HCT116 (cell line): ENCODE measurements at regions not wholly inside any gene's neighbourhood (a gene's known extent, or its start where the extent isn't known, plus 50 kb on each side); places are given as distances from the start of the nearest gene placed in this dataset.

Experiments
- ATAC-seq: fragments of 200-7000 bp; cut with Tn5 transposase; 2 replicates; pipeline ENCODE4 v1.9.1; 2020; ENCODE audit warnings: mild to moderate bottlenecking, moderate library complexity
- BruUV-seq: library from RNA; stranded (reverse); fragments of 400-500 nt; replicated peaks from 2 replicates; lab custom pipeline; 2021; lab: Mats Ljungman, UMichigan
- CTCF ChIA-PET: fragments of 300-600 bp; sonication (Branson Sonifier 250); formaldehyde crosslinking; loops from one replicate; lab custom pipeline; 2021; ENCODE audit warnings: antibody characterized with exemption; lab: Charles Lee
- POLR2A ChIA-PET: fragments of 300-600, 350-600 bp; sonication (Branson Sonifier 250); formaldehyde crosslinking; loops from one replicate; lab custom pipeline; 2021; ENCODE audit warnings: antibody characterized with exemption; lab: Charles Lee
- RAD21 ChIA-PET, 2 experiments: fragments of 300-600 bp; sonication (Branson Sonifier 250); formaldehyde crosslinking; loops; one replicate each; lab custom pipeline; 2023; ENCODE audit warnings: low total read pairs in 2 of 2; ENCODE audit not compliant: uncharacterized antibody in 2 of 2, unreplicated experiment in 2 of 2, low non-redundant PET in 1 of 2; lab: Charles Lee
- DNase-seq: peaks from one replicate; pipeline ENCODE4 v3.0.0-alpha.2; 2010; ENCODE audit warnings: low read depth, low spot score
- H2AFZ ChIP-seq: fragments of 200-600 bp; shearing (Covaris generic), sonication (generic); 2 replicates; pipeline ENCODE4 v1.6.1; 2017; ENCODE audit warnings: low read depth, mixed run types, mixed read lengths, antibody characterized with exemption, low read length; ENCODE audit not compliant: poor library complexity, severe bottlenecking
- H3K27ac ChIP-seq: 2 replicates; pipeline ENCODE4 v1.5.1; 2012; ENCODE audit warnings: low read depth, low read length
- H3K27me3 ChIP-seq: fragments of 200-600 bp; sonication (generic); 2 replicates; pipeline ENCODE4 v1.6.1; 2016; ENCODE audit warnings: mixed run types, low read length, mixed read lengths; ENCODE audit not compliant: insufficient read depth
- H3K36me3 ChIP-seq, 2 experiments: fragments of 200-500 bp in 1 of 2; fragments of 200-600 bp in 1 of 2; sonication (Bioruptor generic) in 1 of 2; sonication (generic) in 1 of 2; 2 replicates each; pipeline versions ENCODE4 v1.5.1 to v1.6.1; 2014 to 2016; ENCODE audit warnings: low read length in 2 of 2, inconsistent platforms in 1 of 2, mixed read lengths in 1 of 2, mixed run types in 1 of 2; ENCODE audit not compliant: insufficient read depth in 2 of 2, control insufficient read depth in 1 of 2
- H3K4me1 ChIP-seq, 2 experiments: fragments of 200-600 bp in 1 of 2; sonication (generic) in 1 of 2; 2 replicates each; pipeline versions ENCODE4 v1.5.1 to v1.6.1; 2012 to 2017; ENCODE audit warnings: low read length in 2 of 2, inconsistent platforms in 1 of 2, mild to moderate bottlenecking in 1 of 2, mixed read lengths in 1 of 2, mixed run types in 1 of 2, moderate library complexity in 1 of 2; ENCODE audit not compliant: insufficient read depth in 2 of 2, control insufficient read depth in 1 of 2
- H3K4me2 ChIP-seq: fragments of 200-600 bp; sonication (generic); 2 replicates; pipeline ENCODE4 v1.6.1; 2017; ENCODE audit warnings: mixed run types, low read length, mixed read lengths
- H3K4me3 ChIP-seq, 2 experiments: fragments of 200-600 bp in 1 of 2; sonication (generic) in 1 of 2; replicated peaks in 1 of 2; 2 replicates each; pipeline ENCODE4 v1.5.1; 2011 to 2016; ENCODE audit warnings: low read length in 2 of 2, control low read depth in 1 of 2, low read depth in 1 of 2, mild to moderate bottlenecking in 1 of 2, mixed read lengths in 1 of 2, mixed run types in 1 of 2
- H3K79me2 ChIP-seq: fragments of 200-600 bp; sonication (generic); 2 replicates; pipeline ENCODE4 v1.6.1; 2017; ENCODE audit warnings: mild to moderate bottlenecking, mixed run types, low read length, moderate library complexity, mixed read lengths; ENCODE audit not compliant: insufficient read depth
- H3K9ac ChIP-seq: fragments of 200-600 bp; sonication (generic); 2 replicates; pipeline ENCODE4 v1.6.1; 2016; ENCODE audit warnings: low read length, mixed read lengths
- H3K9me2 ChIP-seq: fragments of 200-600 bp; sonication (generic), shearing (Covaris generic); 2 replicates; pipeline ENCODE4 v1.6.1; 2017; ENCODE audit warnings: mixed run types, mild to moderate bottlenecking, moderate library complexity; ENCODE audit not compliant: insufficient read depth
- H3K9me3 ChIP-seq, 2 experiments: fragments of 200-500 bp in 1 of 2; fragments of 200-600 bp in 1 of 2; sonication (Bioruptor generic) in 1 of 2; sonication (generic) in 1 of 2; 2 replicates each; pipeline ENCODE4 v1.6.1; 2014 to 2017; ENCODE audit warnings: low read length in 2 of 2, mixed read lengths in 2 of 2, inconsistent platforms in 1 of 2, low read depth in 1 of 2, mild to moderate bottlenecking in 1 of 2, mixed run types in 1 of 2, moderate library complexity in 1 of 2; ENCODE audit not compliant: control insufficient read depth in 1 of 2, insufficient read depth in 1 of 2
- H4K20me1 ChIP-seq: fragments of 200-600 bp; sonication (generic), shearing (Covaris generic); 2 replicates; pipeline ENCODE4 v1.6.1; 2017; ENCODE audit warnings: mixed run types, mild to moderate bottlenecking, moderate library complexity; ENCODE audit not compliant: insufficient read depth
- ELF1 ChIP-seq: IDR thresholded peaks from 2 replicates; pipeline ENCODE4 v1.6.1; 2012; ENCODE audit warnings: low read depth, borderline replicate concordance
- FOSL1 ChIP-seq: IDR thresholded peaks from 2 replicates; pipeline ENCODE4 v1.6.1; 2012; ENCODE audit warnings: low read depth
- POLR2AphosphoS5 ChIP-seq: IDR thresholded peaks from 2 replicates; pipeline ENCODE4 v1.6.1; 2011; ENCODE audit warnings: mild to moderate bottlenecking, low read depth, low read length, moderate library complexity
- REST ChIP-seq: IDR thresholded peaks from 2 replicates; pipeline ENCODE4 v1.6.1; 2012; ENCODE audit warnings: low read depth
- SP1 ChIP-seq: IDR thresholded peaks from 2 replicates; pipeline ENCODE4 v1.6.1; 2012; ENCODE audit warnings: low read depth
- ZBTB33 ChIP-seq: IDR thresholded peaks from 2 replicates; pipeline ENCODE4 v1.6.1; 2011; ENCODE audit warnings: mild to moderate bottlenecking, low read length, moderate library complexity; ENCODE audit not compliant: insufficient replicate concordance; ENCODE audit errors: extremely low read depth
- ZFX ChIP-seq: fragments of 450-650 bp; IDR thresholded peaks from 2 replicates; pipeline ENCODE4 v1.6.1; 2017
- ZNF274 ChIP-seq: fragments of 200-500 bp; sonication (Bioruptor generic); IDR thresholded peaks from 2 replicates; pipeline ENCODE4 v1.6.1; 2014; ENCODE audit warnings: mild to moderate bottlenecking, low read depth, low read length, inconsistent platforms
- intact Hi-C: fragments of 100-400 bp; cut with micrococcal nuclease; formaldehyde crosslinking; loops from 2 replicates; pipeline ENCODE4 v1.10.0; 2022

GRCh38 chr21:27423906-27424595, 457.2 kb upstream of the ADAMTS5 start:
- ChIA-PET RAD21 (no interaction called here), POLR2A (no interaction called here), CTCF (no interaction called here)
- TF ChIP-seq ZFX (no peak), ZBTB33 (no peak), SP1 (no peak), FOSL1 (no peak), ZNF274 (no peak), ELF1 (no peak), POLR2AphosphoS5 (no peak), REST (no peak)
- Histone ChIP-seq H3K79me2 (no peaks in the 10 kb centered on the region), H3K4me3 (no peak overlapping the region), H3K4me2 (no peak overlapping the region), H3K27me3 (no peaks in the 10 kb centered on the region), H3K27ac (no peak overlapping the region), H4K20me1 (no peaks in the 10 kb centered on the region), H3K4me1 (no peaks in the 10 kb centered on the region), H2AFZ (no peak overlapping the region), H3K36me3 (no peaks in the 10 kb centered on the region), H3K9ac (no peak overlapping the region), H3K9me2 (no peaks in the 10 kb centered on the region), H3K9me3 (peaks cover 5% of the 10 kb centered on the region in 2 experiments; a peak in 1 of 4 replicates)
- DNase-seq (no peak), ATAC-seq (no peak)
- BruUV-seq: no TSS peak
- intact Hi-C loops: no loop called here
